ENCODE measurements at regions not wholly inside any gene's neighbourhood (a gene's known extent, or its start where the extent isn't known, plus 50 kb on each side); places are given as distances from the start of the nearest gene placed in this dataset.
"Not testable (repeated sequence)": the region's sequence is repeated elsewhere in the genome, so short reads cannot be mapped to it uniquely, and the experiment has no call there.

- DNase-seq = not testable (repeated sequence)
These were observed 201.8 kb upstream of the IRF2BP2 start for GRCh38 chr1:234811824-234812223.

GRCh38 chr1:234810726-234811125 lies 200.7 kb upstream of the IRF2BP2 start:
- not testable (repeated sequence) for DNase-seq

- DNase-seq = not testable (repeated sequence)
These were observed 199.9 kb upstream of the IRF2BP2 start for GRCh38 chr1:234809854-234810245.

GRCh38 chr1:234808943-234809853 lies 199.2 kb upstream of the IRF2BP2 start:
- not testable (repeated sequence) for DNase-seq

GRCh38 chr1:234808459-234808858 lies 198.5 kb upstream of the IRF2BP2 start:
- not testable (repeated sequence) for DNase-seq

- DNase-seq = not testable (repeated sequence)
These were observed 197.7 kb upstream of the IRF2BP2 start for GRCh38 chr1:234807705-234808104.

GRCh38 chr1:234802586-234802985 lies 192.6 kb upstream of the IRF2BP2 start:
- not testable (repeated sequence) for DNase-seq

GRCh38 chr1:234801636-234802035 lies 191.7 kb upstream of the IRF2BP2 start:
- DNase-seq = not testable (repeated sequence)

- DNase-seq = not testable (repeated sequence)
These were observed 191.2 kb upstream of the IRF2BP2 start for GRCh38 chr1:234801147-234801546.

GRCh38 chr1:234800563-234800962 lies 190.6 kb upstream of the IRF2BP2 start:
- DNase-seq = not testable (repeated sequence)

GRCh38 chr1:234799021-234799689 lies 189.2 kb upstream of the IRF2BP2 start:
- not testable (repeated sequence) for DNase-seq

- not testable (repeated sequence) for DNase-seq
These were observed 187.2 kb upstream of the IRF2BP2 start for GRCh38 chr1:234797216-234797615.

- DNase-seq = not testable (repeated sequence)
These were observed 186.4 kb upstream of the IRF2BP2 start for GRCh38 chr1:234796438-234796792.

- not testable (repeated sequence) for DNase-seq
These were observed 185.9 kb upstream of the IRF2BP2 start for GRCh38 chr1:234795711-234796437.

- not testable (repeated sequence) for DNase-seq
These were observed 185.0 kb upstream of the IRF2BP2 start for GRCh38 chr1:234795007-234795406.

GRCh38 chr1:234794452-234794851 lies 184.5 kb upstream of the IRF2BP2 start:
- DNase-seq = not testable (repeated sequence)

GRCh38 chr1:234793924-234794323 lies 183.9 kb upstream of the IRF2BP2 start:
- not testable (repeated sequence) for DNase-seq

- not testable (repeated sequence) for DNase-seq
These were observed 182.4 kb upstream of the IRF2BP2 start for GRCh38 chr1:234792221-234792864.

- DNase-seq = not testable (repeated sequence)
These were observed 181.6 kb upstream of the IRF2BP2 start for GRCh38 chr1:234791615-234792014.

GRCh38 chr1:234790333-234790732 lies 180.4 kb upstream of the IRF2BP2 start:
- DNase-seq = not testable (repeated sequence)

- DNase-seq = not testable (repeated sequence)
These were observed 177.1 kb upstream of the IRF2BP2 start for GRCh38 chr1:234787011-234787584.

GRCh38 chr1:234785922-234786321 lies 175.9 kb upstream of the IRF2BP2 start:
- DNase-seq = not testable (repeated sequence)
